ENCODE measurements at regions not wholly inside any gene's neighbourhood (a gene's known extent, or its start where the extent isn't known, plus 50 kb on each side); places are given as distances from the start of the nearest gene placed in this dataset.
"Not testable (repeated sequence)": the region's sequence is repeated elsewhere in the genome, so short reads cannot be mapped to it uniquely, and the experiment has no call there.

- no peak for DNase-seq
These were observed 82.2 kb upstream of the RNU2-1 start for GRCh38 chr17:43315858-43316521.

- DNase-seq, result no peak
These were observed 81.6 kb upstream of the RNU2-1 start for GRCh38 chr17:43315369-43315768.

- DNase-seq, result no peak
These were observed 80.8 kb upstream of the RNU2-1 start for GRCh38 chr17:43314611-43315011.

- DNase-seq, result no peak
These were observed 78.2 kb upstream of the RNU2-1 start for GRCh38 chr17:43312011-43312410.

GRCh38 chr17:43309505-43310332 is 75.9 kb upstream of the RNU2-1 start:
- no peak for DNase-seq

GRCh38 chr17:43308999-43309398 is 75.2 kb upstream of the RNU2-1 start:
- DNase-seq, result no peak

GRCh38 chr17:43304792-43305191 is 71.0 kb upstream of the RNU2-1 start:
- not testable (repeated sequence) for DNase-seq

GRCh38 chr17:43303049-43303448 is 69.3 kb upstream of the RNU2-1 start:
- DNase-seq, result not testable (repeated sequence)

- DNase-seq, result not testable (repeated sequence)
These were observed 65.7 kb upstream of the RNU2-1 start for GRCh38 chr17:43299300-43300076.

GRCh38 chr17:43289670-43290069 is 55.9 kb upstream of the RNU2-1 start:
- not testable (repeated sequence) for DNase-seq

- not testable (repeated sequence) for DNase-seq
These were observed 49.8 kb upstream of the RNU2-1 start for GRCh38 chr17:43283606-43284005.

All from NCI-H748 treated with DMSO at 0.1 percent for 48 hours (cell line).